DMS53 treated with DMSO at 0.1 percent for 48 hours (cell line): ENCODE measurements at regions not wholly inside any gene's neighbourhood (a gene's known extent, or its start where the extent isn't known, plus 50 kb on each side); places are given as distances from the start of the nearest gene placed in this dataset.
"Not testable (repeated sequence)": the region's sequence is repeated elsewhere in the genome, so short reads cannot be mapped to it uniquely, and the experiment has no call there.

ENCODE experiments used
- DNase-seq: peaks from one replicate; lab custom pipeline; 2025; ENCODE audit not compliant: unreplicated experiment; lab: John Stamatoyannopoulos, UW

DNA sequence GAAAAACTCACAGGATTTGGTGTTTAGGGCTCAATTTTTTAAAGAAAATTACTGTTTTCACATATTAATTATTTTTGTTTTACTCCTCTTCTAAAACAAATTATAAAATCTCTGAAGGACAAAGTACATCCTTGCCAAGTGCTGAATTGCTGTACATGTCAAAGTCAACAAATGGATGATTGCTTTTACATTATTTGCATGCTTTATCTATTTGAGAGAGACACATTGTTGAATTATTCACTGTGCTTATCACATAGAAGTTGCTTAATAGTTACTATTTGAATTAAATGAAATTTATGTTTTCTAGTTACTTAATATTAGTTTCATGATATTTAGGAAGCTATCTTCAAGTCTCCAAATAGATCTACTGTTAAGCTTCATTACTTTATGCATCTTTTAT lies 318.6 kb upstream of the PTCHD4 start:
- DNase-seq = no peak

GRCh38 chr6:48429021-48429420 lies 318.0 kb upstream of the PTCHD4 start:
- DNase-seq = peak; percentile 29

DNA sequence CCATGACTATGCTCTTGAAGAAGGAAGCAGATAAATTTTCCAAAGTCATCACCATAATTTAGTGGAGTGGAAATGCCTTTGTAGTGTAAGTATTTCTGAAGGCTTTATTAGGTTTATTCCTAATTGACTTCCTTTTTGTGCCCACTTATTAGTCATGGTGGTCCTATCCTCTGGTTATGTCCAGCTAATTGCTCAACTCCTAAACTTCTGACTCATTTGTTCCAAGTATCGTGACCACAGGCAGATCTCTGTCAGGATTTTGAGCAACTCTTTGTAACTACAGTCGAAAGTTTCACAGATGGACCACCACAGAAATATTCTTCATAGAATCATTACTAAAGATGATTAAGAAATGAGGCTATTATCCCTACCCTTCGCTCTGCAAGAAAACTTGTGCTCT lies 315.6 kb upstream of the PTCHD4 start:
- no peak for DNase-seq

DNA sequence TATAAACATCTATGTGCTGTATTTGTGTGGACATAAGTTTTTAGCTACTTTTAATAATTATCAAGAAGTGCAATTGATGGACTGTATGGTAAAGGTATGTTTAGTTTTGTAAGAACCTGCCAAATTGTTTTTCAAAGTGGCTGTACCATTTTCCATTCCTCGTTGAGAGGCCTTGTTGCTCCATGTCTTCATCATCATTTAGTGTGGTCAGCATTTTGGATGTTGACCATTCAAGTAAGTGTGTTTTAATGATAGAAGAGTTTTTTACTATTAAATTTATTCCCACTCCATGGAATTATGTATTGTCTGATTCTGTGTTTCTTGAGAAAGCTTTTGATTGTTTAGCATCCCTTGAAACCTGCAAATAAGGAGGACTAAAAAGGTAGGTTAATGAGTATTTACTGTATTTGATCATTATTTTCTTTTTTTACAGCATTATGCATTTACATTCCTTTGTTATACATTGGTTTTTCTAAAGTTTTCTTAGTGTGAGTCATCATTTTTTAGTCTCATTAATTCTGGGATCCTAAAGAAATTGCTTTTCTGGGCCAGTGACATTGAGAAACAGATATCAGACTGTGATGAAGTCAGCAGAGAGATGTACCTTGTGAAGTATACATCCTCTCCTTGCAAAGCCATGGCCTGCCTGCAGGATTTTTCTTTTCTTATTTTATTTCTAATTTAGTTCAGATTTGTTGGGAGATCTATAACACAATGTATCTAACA lies 312.8 kb upstream of the PTCHD4 start:
- DNase-seq = no peak

GRCh38 chr6:48419992-48420391 lies 309.0 kb upstream of the PTCHD4 start:
- DNase-seq = no peak

- DNase-seq = no peak
Observed at GRCh38 chr6:48417927-48418326, 306.9 kb upstream of the PTCHD4 start.

- DNase-seq = no peak
Observed at GRCh38 chr6:48412656-48413055, 301.7 kb upstream of the PTCHD4 start.

DNA sequence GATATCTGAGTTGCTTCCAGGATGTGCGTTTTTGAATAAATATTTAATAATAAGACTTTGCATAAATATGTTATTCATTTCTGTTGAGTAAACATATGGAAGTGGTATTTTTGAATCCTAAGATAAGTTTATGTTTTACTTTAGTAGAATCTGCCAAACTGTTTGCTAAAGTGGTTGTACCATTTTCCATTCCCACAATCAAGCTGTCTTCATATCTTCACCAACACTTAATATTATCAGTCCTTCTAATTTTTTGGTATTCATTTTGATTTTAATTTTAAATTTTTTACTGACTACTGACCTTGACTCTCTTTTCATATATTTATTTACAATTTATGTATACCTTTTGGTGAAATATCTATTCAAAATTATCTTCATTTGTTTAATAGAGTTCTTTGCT lies 293.9 kb upstream of the PTCHD4 start:
- no peak for DNase-seq

DNA sequence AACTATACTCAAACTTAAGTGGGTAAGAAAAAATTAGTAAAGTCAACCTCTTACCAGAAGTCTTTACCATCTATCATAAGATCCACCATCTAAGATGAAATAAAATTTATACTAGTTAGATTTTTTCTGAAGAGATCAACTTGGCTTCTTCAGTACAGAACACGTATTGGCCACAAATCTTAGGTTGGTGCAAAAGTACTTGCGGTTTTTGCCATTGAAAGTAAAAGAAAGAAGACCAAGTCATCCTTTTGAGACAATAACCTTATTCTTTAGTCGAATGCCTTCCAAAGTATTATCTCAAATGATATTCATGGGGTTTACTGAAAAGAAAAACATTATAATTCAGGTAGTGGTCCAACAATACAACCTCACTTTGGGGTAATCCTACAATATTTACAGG lies 292.6 kb upstream of the PTCHD4 start:
- no peak for DNase-seq

GRCh38 chr6:48401016-48401415 lies 290.0 kb upstream of the PTCHD4 start:
- no peak for DNase-seq

- no peak for DNase-seq
Observed at GRCh38 chr6:48397887-48398286, 286.9 kb upstream of the PTCHD4 start.

DNA sequence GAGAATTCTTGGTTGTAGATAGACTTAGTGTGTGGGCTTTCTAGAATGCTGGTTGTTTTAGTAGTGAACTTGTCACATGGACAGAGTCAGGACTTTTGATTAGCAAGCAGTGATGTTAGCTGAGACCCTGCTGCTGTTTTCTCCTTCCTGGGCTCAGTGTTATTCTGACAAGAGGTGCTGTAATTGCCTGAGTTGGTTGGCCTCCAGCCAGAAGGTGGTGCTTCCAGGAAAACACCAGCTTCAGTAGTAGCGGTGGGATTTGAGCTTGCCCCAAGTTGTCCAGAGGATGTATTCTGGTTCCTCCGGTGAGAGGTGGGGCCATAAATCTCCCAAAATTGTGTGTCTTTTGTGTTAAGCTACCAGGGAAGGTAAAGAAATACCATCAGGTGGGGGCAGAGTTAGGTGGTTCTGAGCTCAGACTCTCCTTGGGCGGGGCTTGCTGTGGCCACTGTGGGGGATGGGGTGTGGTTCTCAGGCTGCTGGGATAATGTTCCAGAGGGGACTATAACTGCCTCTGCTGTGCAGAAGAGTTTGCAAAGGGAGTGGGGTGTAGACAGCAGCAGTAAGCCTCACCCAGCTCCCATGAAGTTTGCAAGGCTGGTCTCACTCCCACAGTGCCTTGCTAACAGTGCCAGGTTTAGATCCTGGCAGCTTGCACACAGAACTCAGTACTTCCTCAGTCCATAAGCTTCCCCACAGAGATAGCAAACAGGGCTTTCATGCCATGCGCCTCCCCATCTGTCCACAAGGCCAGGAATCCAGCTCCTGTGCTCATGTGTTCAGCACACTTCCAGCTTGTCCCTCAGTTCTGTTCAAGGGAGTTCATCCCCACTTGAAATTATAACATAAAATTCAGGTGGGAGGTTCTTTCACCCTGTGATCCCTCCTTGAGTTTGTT lies 278.4 kb upstream of the PTCHD4 start:
- DNase-seq = no peak

- DNase-seq = no peak
Observed at GRCh38 chr6:48388044-48388443, 277.0 kb upstream of the PTCHD4 start.

GRCh38 chr6:48378884-48379407 lies 267.9 kb upstream of the PTCHD4 start:
- peak; percentile 19 for DNase-seq

DNA sequence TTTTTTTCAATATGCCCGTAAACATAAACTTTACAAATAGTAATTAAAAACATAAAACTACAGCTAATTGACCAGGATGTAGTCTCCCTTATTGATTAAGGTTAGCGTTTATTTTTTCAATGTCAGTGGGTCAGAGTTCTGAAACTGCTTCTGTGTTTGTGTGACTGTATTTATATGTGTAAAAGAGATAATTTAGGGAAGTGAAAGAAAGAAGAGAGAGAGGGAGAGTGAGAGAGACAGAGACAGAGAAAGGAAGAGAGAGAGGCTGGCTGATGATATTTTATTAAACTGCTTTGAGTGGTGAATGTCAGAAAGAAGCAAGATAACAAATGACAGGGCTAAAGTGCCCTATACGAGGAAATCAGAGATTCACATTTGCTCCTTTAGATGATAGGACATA lies 266.1 kb upstream of the PTCHD4 start:
- no peak for DNase-seq

- not testable (repeated sequence) for DNase-seq
Observed at GRCh38 chr6:48371226-48371625, 260.2 kb upstream of the PTCHD4 start.

DNA sequence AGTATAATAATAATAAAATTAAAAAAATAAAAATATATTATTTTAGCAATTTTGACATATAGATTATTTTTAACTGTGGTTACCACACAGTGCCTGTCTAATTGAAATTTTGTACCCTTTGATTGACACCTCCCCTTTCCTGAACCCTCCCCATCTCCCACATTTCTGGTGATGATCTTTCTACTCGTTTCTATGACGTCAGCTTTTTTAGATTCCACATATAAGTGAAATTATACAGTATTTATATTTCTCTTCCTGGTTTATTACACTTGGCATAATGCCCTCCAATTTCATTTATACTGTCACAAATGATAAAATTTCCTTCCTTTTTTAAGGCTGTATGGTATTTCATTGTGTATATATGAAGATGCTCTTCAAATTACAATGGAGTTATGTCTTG lies 258.1 kb upstream of the PTCHD4 start:
- no peak for DNase-seq

DNA sequence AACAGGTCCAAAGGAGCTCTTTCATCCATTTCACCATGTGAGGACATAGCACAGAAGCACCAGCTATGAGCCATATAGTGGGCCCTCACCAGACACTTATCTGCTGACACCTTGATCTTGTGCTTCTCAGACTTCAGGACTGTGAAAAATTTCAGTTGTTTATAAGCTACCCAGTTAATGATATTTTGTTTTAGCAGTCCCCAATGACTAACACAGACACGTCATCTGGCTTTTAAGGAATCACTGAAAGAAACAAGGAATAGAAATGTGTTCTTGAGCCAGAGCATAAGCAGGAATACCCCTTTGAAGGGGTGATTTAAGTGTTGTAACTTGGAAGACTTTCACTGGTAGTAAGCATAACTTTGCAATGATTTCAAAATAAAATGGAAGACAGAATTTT lies 214.7 kb upstream of the PTCHD4 start:
- no peak for DNase-seq

- no peak for DNase-seq
Observed at GRCh38 chr6:48318670-48319069, 207.7 kb upstream of the PTCHD4 start.

DNA sequence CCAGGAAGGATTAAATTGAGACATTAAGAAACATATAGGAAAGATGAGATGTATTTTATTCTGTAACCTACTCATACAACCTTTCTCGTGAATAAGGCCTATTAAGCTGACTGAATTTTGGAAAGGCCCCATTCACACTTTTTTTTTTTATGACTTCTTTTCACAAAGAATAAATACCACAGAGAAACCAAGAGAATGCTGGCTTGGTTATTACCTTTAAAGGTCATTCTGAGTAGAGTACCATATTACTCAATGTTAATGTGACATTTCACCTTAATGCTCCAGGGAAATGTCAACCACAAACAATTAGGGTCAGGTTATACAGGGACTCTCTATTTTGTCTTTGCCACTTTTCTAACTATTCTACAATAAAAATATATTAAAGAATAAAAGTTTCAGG lies 204.9 kb upstream of the PTCHD4 start:
- no peak for DNase-seq

GRCh38 chr6:48315051-48315719 lies 204.2 kb upstream of the PTCHD4 start:
- DNase-seq = no peak

- DNase-seq = no peak
Observed at GRCh38 chr6:48311301-48311700, 200.3 kb upstream of the PTCHD4 start.
